ENCODE measurements at regions not wholly inside any gene's neighbourhood (a gene's known extent, or its start where the extent isn't known, plus 50 kb on each side); places are given as distances from the start of the nearest gene placed in this dataset.

GRCh38 chr1:105483436-105483835, 1573.0 kb upstream of the PRMT6 start:
- CTCF ChIA-PET = no interaction called here
- no peaks in the 10 kb centered on the region for H3K36me3 ChIP-seq (ENCODE audit: control insufficient read depth in 4 of 4, insufficient read depth in 4 of 4, low read length in 3 of 4)
- POLR2A ChIA-PET = no interaction called here
- H3K27me3 ChIP-seq (replicated peaks in 2 of 5; ENCODE audit: control insufficient read depth in 4 of 5, insufficient read depth in 5 of 5, low read length in 4 of 5) = no peaks in the 10 kb centered on the region
- H3K27ac ChIP-seq (ENCODE audit: insufficient read depth in 1 of 2, low read depth in 1 of 2, low read length in 2 of 2, poor library complexity in 1 of 2, severe bottlenecking in 2 of 2) = no peak overlapping the region
- DNase-seq = no peak
- H3K4me1 ChIP-seq (ENCODE audit: control extremely low read depth in 1 of 4, control insufficient read depth in 4 of 4, insufficient read depth in 4 of 4, low read length in 3 of 4) = no peaks in the 10 kb centered on the region
- peaks cover 0 to 2% (median 0%) of the 10 kb centered on the region in 5 experiments for H3K9me3 ChIP-seq (ENCODE audit: control extremely low read depth in 1 of 5, control insufficient read depth in 4 of 5, insufficient read depth in 2 of 5, low read depth in 1 of 5, low read length in 4 of 5)
- H3K4me3 ChIP-seq (ENCODE audit: control insufficient read depth in 1 of 7, extremely low read depth in 1 of 7, insufficient read depth in 4 of 7, low read depth in 2 of 7, low read length in 6 of 7) = no peak overlapping the region

- DNase-seq = no peak
- no peak overlapping the region for H3K4me3 ChIP-seq (ENCODE audit: control insufficient read depth in 1 of 7, extremely low read depth in 1 of 7, insufficient read depth in 4 of 7, low read depth in 2 of 7, low read length in 6 of 7)
- no peaks in the 10 kb centered on the region for H3K4me1 ChIP-seq (ENCODE audit: control extremely low read depth in 1 of 4, control insufficient read depth in 4 of 4, insufficient read depth in 4 of 4, low read length in 3 of 4)
- H3K27me3 ChIP-seq (replicated peaks in 2 of 5; ENCODE audit: control insufficient read depth in 4 of 5, insufficient read depth in 5 of 5, low read length in 4 of 5) = no peaks in the 10 kb centered on the region
- H3K27ac ChIP-seq (ENCODE audit: insufficient read depth in 1 of 2, low read depth in 1 of 2, low read length in 2 of 2, poor library complexity in 1 of 2, severe bottlenecking in 2 of 2) = no peak overlapping the region
- WGBS (ENCODE audit: insufficient coverage) = 100% methylated on average over 2 of the region's 2 CpGs
- CTCF ChIA-PET = no interaction called here
- POLR2A ChIA-PET = no interaction called here
- H3K36me3 ChIP-seq (ENCODE audit: control insufficient read depth in 4 of 4, insufficient read depth in 4 of 4, low read length in 3 of 4) = no peaks in the 10 kb centered on the region
- H3K9me3 ChIP-seq (ENCODE audit: control extremely low read depth in 1 of 5, control insufficient read depth in 4 of 5, insufficient read depth in 2 of 5, low read depth in 1 of 5, low read length in 4 of 5) = peaks cover 0 to 2% (median 0%) of the 10 kb centered on the region in 5 experiments
These were observed 1571.3 kb upstream of the PRMT6 start for GRCh38 chr1:105485207-105485606.

- H3K9me3 ChIP-seq (ENCODE audit: control extremely low read depth in 1 of 5, control insufficient read depth in 4 of 5, insufficient read depth in 2 of 5, low read depth in 1 of 5, low read length in 4 of 5) = peaks cover 0 to under 1% (median 0%) of the 10 kb centered on the region in 5 experiments
- CTCF ChIA-PET = no interaction called here
- no peaks in the 10 kb centered on the region for H3K36me3 ChIP-seq (ENCODE audit: control insufficient read depth in 4 of 4, insufficient read depth in 4 of 4, low read length in 3 of 4)
- H3K27me3 ChIP-seq (replicated peaks in 2 of 5; ENCODE audit: control insufficient read depth in 4 of 5, insufficient read depth in 5 of 5, low read length in 4 of 5) = no peaks in the 10 kb centered on the region
- H3K27ac ChIP-seq (ENCODE audit: insufficient read depth in 1 of 2, low read depth in 1 of 2, low read length in 2 of 2, poor library complexity in 1 of 2, severe bottlenecking in 2 of 2) = no peak overlapping the region
- WGBS (ENCODE audit: insufficient coverage) = 77% methylated on average over 3 of the region's 4 CpGs
- H3K4me1 ChIP-seq (ENCODE audit: control extremely low read depth in 1 of 4, control insufficient read depth in 4 of 4, insufficient read depth in 4 of 4, low read length in 3 of 4) = no peaks in the 10 kb centered on the region
- H3K4me3 ChIP-seq (ENCODE audit: control insufficient read depth in 1 of 7, extremely low read depth in 1 of 7, insufficient read depth in 4 of 7, low read depth in 2 of 7, low read length in 6 of 7) = no peak overlapping the region
- no peak for DNase-seq
- POLR2A ChIA-PET = no interaction called here
These were observed 1563.6 kb upstream of the PRMT6 start for GRCh38 chr1:105492921-105493320.

GRCh38 chr1:105516068-105516467, 1540.4 kb upstream of the PRMT6 start:
- CTCF ChIA-PET = no interaction called here

GRCh38 chr1:105533996-105534395, 1522.5 kb upstream of the PRMT6 start:
- no peak for DNase-seq
- ChIA-PET CTCF (no interaction called here), POLR2A (no interaction called here)
- peaks cover 0 to 1% (median 0%) of the 10 kb centered on the region in 5 experiments for H3K9me3 ChIP-seq (ENCODE audit: control extremely low read depth in 1 of 5, control insufficient read depth in 4 of 5, insufficient read depth in 2 of 5, low read depth in 1 of 5, low read length in 4 of 5)
- no peaks in the 10 kb centered on the region for H3K27me3 ChIP-seq (replicated peaks in 2 of 5; ENCODE audit: control insufficient read depth in 4 of 5, insufficient read depth in 5 of 5, low read length in 4 of 5)
- no peaks in the 10 kb centered on the region for H3K4me1 ChIP-seq (ENCODE audit: control extremely low read depth in 1 of 4, control insufficient read depth in 4 of 4, insufficient read depth in 4 of 4, low read length in 3 of 4)
- no peak overlapping the region for H3K27ac ChIP-seq (ENCODE audit: insufficient read depth in 1 of 2, low read depth in 1 of 2, low read length in 2 of 2, poor library complexity in 1 of 2, severe bottlenecking in 2 of 2)
- H3K36me3 ChIP-seq (ENCODE audit: control insufficient read depth in 4 of 4, insufficient read depth in 4 of 4, low read length in 3 of 4) = no peaks in the 10 kb centered on the region
- no peak overlapping the region for H3K4me3 ChIP-seq (ENCODE audit: control insufficient read depth in 1 of 7, extremely low read depth in 1 of 7, insufficient read depth in 4 of 7, low read depth in 2 of 7, low read length in 6 of 7)
- WGBS (ENCODE audit: insufficient coverage) = 63% methylated on average over 1 of the region's 3 CpGs

More at GRCh38 chr1:105516068-105516467, 1540.4 kb upstream of the PRMT6 start:
- Histone ChIP-seq H3K27ac (ENCODE audit: insufficient read depth in 1 of 2, low read depth in 1 of 2, low read length in 2 of 2, poor library complexity in 1 of 2, severe bottlenecking in 2 of 2) (no peak overlapping the region), H3K9me3 (ENCODE audit: control extremely low read depth in 1 of 5, control insufficient read depth in 4 of 5, insufficient read depth in 2 of 5, low read depth in 1 of 5, low read length in 4 of 5) (no peaks in the 10 kb centered on the region), H3K27me3 (replicated peaks in 2 of 5; ENCODE audit: control insufficient read depth in 4 of 5, insufficient read depth in 5 of 5, low read length in 4 of 5) (no peaks in the 10 kb centered on the region), H3K4me1 (ENCODE audit: control extremely low read depth in 1 of 4, control insufficient read depth in 4 of 4, insufficient read depth in 4 of 4, low read length in 3 of 4) (no peaks in the 10 kb centered on the region), H3K36me3 (ENCODE audit: control insufficient read depth in 4 of 4, insufficient read depth in 4 of 4, low read length in 3 of 4) (no peaks in the 10 kb centered on the region), H3K4me3 (ENCODE audit: control insufficient read depth in 1 of 7, extremely low read depth in 1 of 7, insufficient read depth in 4 of 7, low read depth in 2 of 7, low read length in 6 of 7) (no peak overlapping the region)
- DNase-seq = no peak
- no CpG with 5 or more reads among the region's 1 CpG for WGBS (ENCODE audit: insufficient coverage)
- POLR2A ChIA-PET = no interaction called here

GRCh38 chr1:105544475-105544874, 1512.0 kb upstream of the PRMT6 start:
- ChIA-PET CTCF (no interaction called here), POLR2A (no interaction called here)
- no peak overlapping the region for H3K4me3 ChIP-seq (ENCODE audit: control insufficient read depth in 1 of 7, extremely low read depth in 1 of 7, insufficient read depth in 4 of 7, low read depth in 2 of 7, low read length in 6 of 7)
- H3K36me3 ChIP-seq (ENCODE audit: control insufficient read depth in 4 of 4, insufficient read depth in 4 of 4, low read length in 3 of 4) = no peaks in the 10 kb centered on the region
- H3K27ac ChIP-seq (ENCODE audit: insufficient read depth in 1 of 2, low read depth in 1 of 2, low read length in 2 of 2, poor library complexity in 1 of 2, severe bottlenecking in 2 of 2) = no peak overlapping the region
- no peak for DNase-seq
- H3K9me3 ChIP-seq (ENCODE audit: control extremely low read depth in 1 of 5, control insufficient read depth in 4 of 5, insufficient read depth in 2 of 5, low read depth in 1 of 5, low read length in 4 of 5) = no peaks in the 10 kb centered on the region
- no peaks in the 10 kb centered on the region for H3K27me3 ChIP-seq (replicated peaks in 2 of 5; ENCODE audit: control insufficient read depth in 4 of 5, insufficient read depth in 5 of 5, low read length in 4 of 5)
- WGBS (ENCODE audit: insufficient coverage) = 86% methylated on average over 1 of the region's 1 CpG
- no peaks in the 10 kb centered on the region for H3K4me1 ChIP-seq (ENCODE audit: control extremely low read depth in 1 of 4, control insufficient read depth in 4 of 4, insufficient read depth in 4 of 4, low read length in 3 of 4)

- WGBS (ENCODE audit: insufficient coverage) = 100% methylated on average over 1 of the region's 2 CpGs
These were observed 1500.2 kb upstream of the PRMT6 start for GRCh38 chr1:105556266-105556665.

GRCh38 chr1:105558023-105558422, 1498.5 kb upstream of the PRMT6 start:
- CTCF ChIA-PET = no interaction called here
- POLR2A ChIA-PET = no interaction called here
- Histone ChIP-seq H3K27ac (ENCODE audit: insufficient read depth in 1 of 2, low read depth in 1 of 2, low read length in 2 of 2, poor library complexity in 1 of 2, severe bottlenecking in 2 of 2) (no peak overlapping the region), H3K4me3 (ENCODE audit: control insufficient read depth in 1 of 7, extremely low read depth in 1 of 7, insufficient read depth in 4 of 7, low read depth in 2 of 7, low read length in 6 of 7) (no peak overlapping the region), H3K9me3 (ENCODE audit: control extremely low read depth in 1 of 5, control insufficient read depth in 4 of 5, insufficient read depth in 2 of 5, low read depth in 1 of 5, low read length in 4 of 5) (no peaks in the 10 kb centered on the region), H3K27me3 (replicated peaks in 2 of 5; ENCODE audit: control insufficient read depth in 4 of 5, insufficient read depth in 5 of 5, low read length in 4 of 5) (no peaks in the 10 kb centered on the region), H3K4me1 (ENCODE audit: control extremely low read depth in 1 of 4, control insufficient read depth in 4 of 4, insufficient read depth in 4 of 4, low read length in 3 of 4) (no peaks in the 10 kb centered on the region), H3K36me3 (ENCODE audit: control insufficient read depth in 4 of 4, insufficient read depth in 4 of 4, low read length in 3 of 4) (no peaks in the 10 kb centered on the region)
- DNase-seq = no peak

More at GRCh38 chr1:105556266-105556665, 1500.2 kb upstream of the PRMT6 start:
- H3K36me3 ChIP-seq (ENCODE audit: control insufficient read depth in 4 of 4, insufficient read depth in 4 of 4, low read length in 3 of 4) = no peaks in the 10 kb centered on the region
- H3K4me3 ChIP-seq (ENCODE audit: control insufficient read depth in 1 of 7, extremely low read depth in 1 of 7, insufficient read depth in 4 of 7, low read depth in 2 of 7, low read length in 6 of 7) = no peak overlapping the region
- H3K27me3 ChIP-seq (replicated peaks in 2 of 5; ENCODE audit: control insufficient read depth in 4 of 5, insufficient read depth in 5 of 5, low read length in 4 of 5) = no peaks in the 10 kb centered on the region
- H3K27ac ChIP-seq (ENCODE audit: insufficient read depth in 1 of 2, low read depth in 1 of 2, low read length in 2 of 2, poor library complexity in 1 of 2, severe bottlenecking in 2 of 2) = no peak overlapping the region
- H3K9me3 ChIP-seq (ENCODE audit: control extremely low read depth in 1 of 5, control insufficient read depth in 4 of 5, insufficient read depth in 2 of 5, low read depth in 1 of 5, low read length in 4 of 5) = no peaks in the 10 kb centered on the region
- POLR2A ChIA-PET = no interaction called here
- CTCF ChIA-PET = no interaction called here
- DNase-seq = no peak
- H3K4me1 ChIP-seq (ENCODE audit: control extremely low read depth in 1 of 4, control insufficient read depth in 4 of 4, insufficient read depth in 4 of 4, low read length in 3 of 4) = no peaks in the 10 kb centered on the region
